Ecto neural progenitor cell (in vitro differentiated cells): ENCODE measurements at regions not wholly inside any gene's neighbourhood (a gene's known extent, or its start where the extent isn't known, plus 50 kb on each side); places are given as distances from the start of the nearest gene placed in this dataset.

Experiments used
- DNase-seq: peaks from one replicate; pipeline ENCODE4 v3.0.0-alpha.2; 2018; ENCODE audit warnings: low spot score

DNA sequence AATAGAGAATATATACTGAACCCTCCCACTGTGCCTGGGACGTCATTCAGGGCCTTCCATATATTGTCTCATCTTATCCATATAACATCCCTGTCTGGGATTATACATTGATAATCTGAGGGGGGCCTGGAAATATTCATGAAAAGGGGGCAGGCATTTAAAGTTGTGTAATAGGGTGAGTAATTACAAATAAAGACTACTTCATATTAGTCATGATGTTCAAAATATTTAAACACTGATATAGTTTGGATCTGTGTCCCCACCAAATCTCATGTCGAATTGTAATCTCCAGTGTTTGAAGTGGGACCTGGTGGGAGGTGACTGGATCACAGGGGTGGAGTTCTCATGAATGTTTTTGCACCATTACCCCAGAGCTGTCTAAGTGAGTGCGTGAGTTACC is 97.8 kb downstream of the AQP9 start:
- no peak for DNase-seq

- DNase-seq = no peak
Observed at GRCh38 chr15:58240191-58240932, 102.2 kb downstream of the AQP9 start.

DNA sequence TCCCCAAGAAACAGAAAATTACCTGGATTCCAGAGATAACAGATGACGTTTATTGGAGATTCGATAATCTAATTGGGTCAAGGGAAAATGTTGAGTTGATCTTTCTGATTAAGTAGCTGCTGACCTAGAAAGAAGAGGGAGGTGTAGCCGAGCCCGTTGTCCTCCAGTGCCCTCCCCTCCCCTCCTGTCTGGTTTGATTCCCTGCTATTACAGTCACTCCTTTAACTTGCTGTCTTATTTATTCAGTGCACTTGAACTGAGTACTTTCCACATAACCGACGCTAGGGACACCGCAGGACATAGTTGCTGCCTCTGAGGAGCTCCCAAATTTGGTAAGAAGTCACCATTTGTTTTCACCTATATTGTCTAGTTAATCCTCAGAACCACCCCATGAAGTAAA is 103.7 kb downstream of the AQP9 start:
- no peak for DNase-seq

DNA sequence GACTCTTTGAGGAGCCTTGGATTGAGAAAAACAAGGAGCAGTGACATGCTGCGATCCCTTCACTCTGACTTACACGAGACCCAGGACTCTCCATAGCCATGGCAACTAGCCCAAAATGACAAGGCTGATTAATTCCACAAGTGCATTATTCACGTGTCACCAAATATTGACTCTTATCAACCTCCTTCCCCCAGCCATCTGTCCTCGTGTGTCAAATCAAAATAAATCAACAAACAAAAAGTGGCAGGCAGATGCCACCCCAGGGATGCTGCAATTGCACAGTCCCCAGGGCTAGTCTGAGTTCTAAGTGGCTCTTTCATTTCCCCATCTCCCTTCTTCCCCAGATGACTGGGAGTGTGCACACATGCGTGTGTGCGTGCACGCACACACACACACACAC is 104.9 kb downstream of the AQP9 start:
- no peak for DNase-seq

GRCh38 chr15:58244536-58244935 is 106.4 kb downstream of the AQP9 start:
- DNase-seq = no peak

DNA sequence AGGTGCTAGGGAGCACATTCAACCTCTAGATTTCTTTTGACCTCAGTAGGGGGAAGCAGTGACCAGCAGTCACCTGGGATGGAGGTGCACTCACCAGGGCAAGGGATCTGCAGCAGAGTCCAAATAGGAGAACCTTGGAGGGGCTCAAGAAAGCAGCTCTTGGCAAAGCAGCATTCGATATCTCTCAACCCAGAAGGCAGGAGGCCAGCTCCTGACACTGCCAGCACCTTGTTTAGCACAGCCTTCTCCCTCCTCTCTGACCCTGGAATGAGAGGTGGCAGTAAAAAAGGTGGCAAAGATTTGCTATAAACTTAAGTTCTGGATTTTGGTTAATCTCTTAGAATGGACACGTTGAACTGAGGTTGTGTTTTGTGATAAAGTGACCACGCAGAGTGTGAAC is 107.9 kb downstream of the AQP9 start:
- DNase-seq = no peak

DNA sequence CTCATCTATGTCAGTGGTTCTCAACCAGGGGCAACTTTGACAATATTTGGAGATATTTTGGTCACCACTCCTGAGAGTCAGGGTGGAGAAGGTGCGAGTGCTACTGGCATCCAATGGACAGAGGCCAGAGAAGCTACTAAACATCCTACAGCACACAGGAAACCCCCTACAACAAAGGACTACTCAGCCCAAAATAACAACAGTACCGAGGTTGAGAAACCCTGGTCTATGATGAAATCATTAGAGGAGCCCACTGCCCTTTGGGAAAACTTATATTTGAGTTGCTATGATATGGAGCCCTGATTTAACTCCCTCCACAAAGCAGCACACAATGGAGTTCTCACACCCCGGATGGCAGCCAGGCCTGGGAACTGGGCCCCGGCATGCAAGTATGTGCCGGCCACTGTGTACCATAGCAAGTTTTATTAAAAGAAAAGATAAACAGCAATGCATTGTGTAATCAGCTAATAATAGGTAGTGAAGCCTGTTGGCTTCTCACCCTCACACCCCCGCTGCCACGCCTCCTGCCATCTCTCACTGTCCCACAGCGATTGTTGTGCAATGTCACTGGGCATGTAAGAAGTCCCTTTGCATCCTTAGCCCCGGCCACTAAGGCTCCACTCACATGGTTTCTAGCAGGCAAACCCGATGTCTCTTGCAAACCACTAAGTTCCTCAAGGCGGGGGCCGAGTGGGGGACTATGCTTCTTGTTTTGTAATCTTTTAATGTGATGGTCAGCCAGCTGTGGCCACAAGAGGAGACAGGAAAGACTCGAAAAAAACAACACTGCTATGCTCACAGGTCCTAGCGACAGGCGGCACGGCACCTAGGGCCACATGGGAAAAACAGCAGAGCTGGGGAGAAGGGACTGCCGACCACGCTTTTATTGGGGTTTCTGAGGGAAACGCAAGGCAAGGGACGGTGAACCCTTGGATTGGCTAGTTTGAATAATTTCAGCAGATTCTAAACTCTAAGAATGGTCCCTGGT is 110.0 kb downstream of the AQP9 start:
- DNase-seq = no peak

- no peak for DNase-seq
Observed at GRCh38 chr15:58249646-58250312, 111.6 kb downstream of the AQP9 start.

GRCh38 chr15:58252586-58253323 is 114.6 kb downstream of the AQP9 start:
- no peak for DNase-seq

DNA sequence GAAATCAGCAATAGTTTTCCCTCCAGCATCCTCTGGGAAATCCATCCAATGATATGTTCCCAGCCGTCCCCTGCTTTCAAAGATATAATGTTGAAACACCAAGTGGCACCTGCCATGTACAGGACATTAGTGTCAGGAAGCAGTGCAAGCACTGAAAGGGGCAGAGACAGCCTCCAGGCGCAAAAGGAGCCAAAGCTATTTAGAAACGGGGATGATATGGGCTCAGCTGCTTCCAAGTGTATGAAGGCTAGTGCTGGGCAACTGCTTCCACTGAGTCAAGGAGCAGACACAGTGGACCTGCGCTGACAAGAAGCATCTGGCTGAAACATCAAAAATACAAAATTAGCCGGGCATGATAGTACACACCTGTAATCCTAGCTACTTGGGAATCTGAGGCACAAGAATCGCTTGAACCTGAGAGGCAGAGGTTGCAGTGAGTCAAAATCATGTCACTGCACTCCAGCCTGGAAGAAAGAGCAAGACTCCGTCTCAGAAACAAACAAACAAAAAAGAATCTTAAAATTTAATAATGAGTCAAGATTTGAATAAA is 119.7 kb downstream of the AQP9 start:
- DNase-seq = no peak

GRCh38 chr15:58258501-58259292 is 120.5 kb downstream of the AQP9 start:
- DNase-seq = no peak

GRCh38 chr15:58260205-58260724 is 122.1 kb downstream of the AQP9 start:
- no peak for DNase-seq

- no peak for DNase-seq
Observed at GRCh38 chr15:58260725-58261267, 122.6 kb downstream of the AQP9 start.

GRCh38 chr15:58261368-58261767 is 123.2 kb downstream of the AQP9 start:
- DNase-seq = no peak

DNA sequence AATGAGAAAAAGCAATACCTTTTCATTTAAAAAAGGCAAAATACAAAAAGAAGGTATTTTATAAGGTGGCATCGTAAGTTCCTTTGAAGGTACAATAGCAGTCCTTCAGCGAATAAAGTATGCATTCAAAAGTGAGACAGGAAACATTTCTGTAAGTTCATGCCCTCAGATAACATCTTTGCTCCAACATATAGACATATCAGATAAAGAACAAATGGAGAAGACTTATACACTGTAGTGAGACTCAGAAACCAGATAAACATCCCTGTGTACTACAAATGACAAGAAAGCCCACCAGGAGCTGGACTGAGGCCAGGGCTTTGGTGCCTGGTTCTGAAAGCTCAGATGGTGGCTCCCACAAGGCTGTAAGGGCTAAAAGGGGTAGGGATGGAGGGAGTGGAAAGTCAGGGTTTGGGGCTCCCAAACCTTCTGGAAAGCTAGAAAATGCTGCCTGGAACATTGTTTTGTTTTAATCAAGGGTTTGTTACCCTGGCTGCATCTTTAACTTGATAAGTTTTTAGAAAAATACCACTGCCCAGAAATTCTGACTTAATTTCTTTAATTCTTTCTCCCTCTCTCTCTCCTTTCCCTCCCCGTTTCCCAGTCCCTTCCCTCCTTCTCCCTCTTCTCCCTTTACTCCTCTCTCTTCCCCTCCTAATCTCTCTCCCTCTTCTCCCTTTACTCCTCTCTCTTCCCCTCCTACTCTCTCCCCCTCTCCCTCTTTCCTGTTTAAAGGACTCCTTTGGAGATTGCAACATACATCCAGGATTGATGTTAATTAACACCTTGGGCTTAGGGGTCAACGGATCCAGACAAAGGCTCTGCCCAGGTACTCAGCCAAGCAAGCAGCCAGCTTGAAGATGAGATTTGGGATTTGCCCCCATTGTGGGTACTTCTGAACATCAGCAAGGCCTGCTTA is 126.1 kb downstream of the AQP9 start:
- DNase-seq = no peak

- no peak for DNase-seq
Observed at GRCh38 chr15:58267051-58267450, 128.9 kb downstream of the AQP9 start.

DNA sequence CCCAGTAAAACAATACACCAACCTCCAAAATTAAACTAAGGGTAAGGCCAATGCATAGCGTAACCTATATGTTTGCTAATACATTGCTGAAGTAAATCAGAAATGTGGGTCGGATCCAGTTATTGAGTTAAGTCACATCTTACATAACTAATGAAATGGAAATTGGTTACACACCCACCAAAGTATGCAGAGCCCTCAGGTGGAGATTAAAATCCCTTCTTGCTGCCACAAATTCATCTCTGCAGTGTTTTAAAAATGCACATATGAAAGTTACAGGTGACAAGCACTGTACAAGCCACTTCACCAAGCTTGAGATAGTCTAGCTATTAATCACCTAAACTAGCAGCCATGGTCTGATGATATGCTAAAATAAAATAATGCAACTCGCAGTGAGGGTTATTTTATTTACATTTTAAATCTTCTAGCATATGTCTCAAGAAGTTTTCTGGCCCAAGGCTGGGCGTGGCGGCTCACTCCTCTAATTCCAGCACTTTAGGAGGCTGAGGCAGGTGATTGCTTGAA is 130.6 kb downstream of the AQP9 start:
- no peak for DNase-seq

GRCh38 chr15:58269455-58270414 is 131.6 kb downstream of the AQP9 start:
- peak; percentile 60 for DNase-seq
